ENCODE measurements at regions not wholly inside any gene's neighbourhood (a gene's known extent, or its start where the extent isn't known, plus 50 kb on each side); places are given as distances from the start of the nearest gene placed in this dataset.

GRCh38 chr5:81914696-81915095 lies 57.1 kb upstream of the ATG10 start:
- no peak for DNase-seq (ENCODE audit: low read depth in 1 of 2, low spot score in 1 of 2)

GRCh38 chr5:81912933-81913332 lies 58.9 kb upstream of the ATG10 start:
- no peak for DNase-seq (ENCODE audit: low read depth in 1 of 2, low spot score in 1 of 2)

GRCh38 chr5:81909677-81910076 lies 62.1 kb upstream of the ATG10 start:
- DNase-seq (ENCODE audit: low read depth in 1 of 2, low spot score in 1 of 2): no peak

GRCh38 chr5:81908771-81909170 lies 63.1 kb upstream of the ATG10 start:
- DNase-seq (ENCODE audit: low read depth in 1 of 2, low spot score in 1 of 2): no peak

GRCh38 chr5:81908044-81908443 lies 63.8 kb upstream of the ATG10 start:
- DNase-seq (ENCODE audit: low read depth in 1 of 2, low spot score in 1 of 2): no peak

GRCh38 chr5:81907012-81907635 lies 64.7 kb upstream of the ATG10 start:
- DNase-seq (ENCODE audit: low read depth in 1 of 2, low spot score in 1 of 2): no peak

- DNase-seq (ENCODE audit: low read depth in 1 of 2, low spot score in 1 of 2): no peak
Observed at GRCh38 chr5:81906086-81906485, 65.7 kb upstream of the ATG10 start.

- no peak for DNase-seq (ENCODE audit: low read depth in 1 of 2, low spot score in 1 of 2)
Observed at GRCh38 chr5:81904861-81905260, 67.0 kb upstream of the ATG10 start.

GRCh38 chr5:81904166-81904565 lies 67.7 kb upstream of the ATG10 start:
- DNase-seq (ENCODE audit: low read depth in 1 of 2, low spot score in 1 of 2): no peak

GRCh38 chr5:81901586-81901985 lies 70.2 kb upstream of the ATG10 start:
- no peak for DNase-seq (ENCODE audit: low read depth in 1 of 2, low spot score in 1 of 2)

GRCh38 chr5:81899123-81899522 lies 72.7 kb upstream of the ATG10 start:
- DNase-seq (ENCODE audit: low read depth in 1 of 2, low spot score in 1 of 2): no peak

GRCh38 chr5:81898403-81898802 lies 73.4 kb upstream of the ATG10 start:
- DNase-seq (ENCODE audit: low read depth in 1 of 2, low spot score in 1 of 2): no peak

- no peak for DNase-seq (ENCODE audit: low read depth in 1 of 2, low spot score in 1 of 2)
Observed at GRCh38 chr5:81896764-81897163, 75.1 kb upstream of the ATG10 start.

- no peak for DNase-seq (ENCODE audit: low read depth in 1 of 2, low spot score in 1 of 2)
Observed at GRCh38 chr5:81895307-81895706, 76.5 kb upstream of the ATG10 start.

GRCh38 chr5:81893961-81894360 lies 77.9 kb upstream of the ATG10 start:
- DNase-seq (ENCODE audit: low read depth in 1 of 2, low spot score in 1 of 2): no peak

- DNase-seq (ENCODE audit: low read depth in 1 of 2, low spot score in 1 of 2): no peak
Observed at GRCh38 chr5:81884871-81885270, 87.0 kb upstream of the ATG10 start.

- no peak for DNase-seq (ENCODE audit: low read depth in 1 of 2, low spot score in 1 of 2)
Observed at GRCh38 chr5:81883371-81883770, 88.5 kb upstream of the ATG10 start.

- no peak for DNase-seq (ENCODE audit: low read depth in 1 of 2, low spot score in 1 of 2)
Observed at GRCh38 chr5:81881595-81881994, 90.2 kb upstream of the ATG10 start.

GRCh38 chr5:81879936-81880335 lies 91.9 kb upstream of the ATG10 start:
- DNase-seq (ENCODE audit: low read depth in 1 of 2, low spot score in 1 of 2): no peak

GRCh38 chr5:81878333-81878732 lies 93.5 kb upstream of the ATG10 start:
- DNase-seq (ENCODE audit: low read depth in 1 of 2, low spot score in 1 of 2): no peak

GRCh38 chr5:81866994-81867393 lies 104.8 kb upstream of the ATG10 start:
- DNase-seq (ENCODE audit: low read depth in 1 of 2, low spot score in 1 of 2): no peak

GRCh38 chr5:81860778-81861177 lies 109.9 kb upstream of the SSBP2 start:
- DNase-seq (ENCODE audit: low read depth in 1 of 2, low spot score in 1 of 2): no peak

GRCh38 chr5:81859624-81860023 lies 108.7 kb upstream of the SSBP2 start:
- DNase-seq (ENCODE audit: low read depth in 1 of 2, low spot score in 1 of 2): no peak

All from activated T-helper 1 cell treated with anti-CD3 and anti-CD28 coated beads, Interleukin-2, amount 50 U/mL, for 16 hours (primary cell).